NCI-H1105 (cell line): ENCODE measurements at regions not wholly inside any gene's neighbourhood (a gene's known extent, or its start where the extent isn't known, plus 50 kb on each side); places are given as distances from the start of the nearest gene placed in this dataset.

ENCODE experiments used
- DNase-seq: peaks from one replicate; lab custom pipeline; 2025; lab: John Stamatoyannopoulos, UW

DNA sequence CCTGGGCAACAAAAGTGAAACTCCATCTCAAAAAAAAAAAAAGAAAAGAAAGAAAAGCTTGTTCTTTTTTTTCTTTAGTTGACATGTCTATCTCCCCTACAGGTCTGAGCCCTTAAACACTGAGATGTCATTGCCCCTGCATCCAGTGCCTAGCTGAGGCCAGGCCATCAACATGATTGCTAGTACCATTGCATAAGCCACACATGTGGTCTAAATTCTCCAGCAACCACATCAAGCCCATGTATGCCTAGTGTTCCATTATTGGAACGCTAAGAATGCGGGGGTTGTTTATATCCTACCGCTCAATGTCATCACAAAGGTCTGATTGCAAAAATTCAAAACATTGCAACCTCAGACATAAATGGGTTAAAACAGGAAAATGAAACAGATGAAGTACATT lies 62.7 kb downstream of the NPTX2 start:
- no peak for DNase-seq

DNA sequence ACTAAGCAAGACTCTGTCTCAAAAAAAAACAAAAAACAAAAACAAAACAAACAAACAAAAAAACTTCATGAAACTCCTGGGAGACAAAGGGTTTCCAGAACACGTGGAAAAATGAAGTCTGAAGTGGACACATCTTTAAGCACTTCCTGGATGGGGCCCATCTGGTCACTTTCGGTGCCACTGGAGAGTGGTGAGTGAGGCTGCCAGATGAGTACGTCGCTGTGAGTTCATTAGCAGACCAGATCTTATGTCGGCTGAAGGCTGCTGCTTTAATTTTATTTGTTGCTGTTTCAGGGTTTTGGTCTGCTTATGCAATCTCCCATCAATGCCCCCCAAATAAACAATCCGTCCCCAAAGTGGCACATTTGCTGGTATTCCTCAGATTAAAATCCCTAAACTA lies 64.4 kb downstream of the NPTX2 start:
- DNase-seq = peak; percentile 9

DNA sequence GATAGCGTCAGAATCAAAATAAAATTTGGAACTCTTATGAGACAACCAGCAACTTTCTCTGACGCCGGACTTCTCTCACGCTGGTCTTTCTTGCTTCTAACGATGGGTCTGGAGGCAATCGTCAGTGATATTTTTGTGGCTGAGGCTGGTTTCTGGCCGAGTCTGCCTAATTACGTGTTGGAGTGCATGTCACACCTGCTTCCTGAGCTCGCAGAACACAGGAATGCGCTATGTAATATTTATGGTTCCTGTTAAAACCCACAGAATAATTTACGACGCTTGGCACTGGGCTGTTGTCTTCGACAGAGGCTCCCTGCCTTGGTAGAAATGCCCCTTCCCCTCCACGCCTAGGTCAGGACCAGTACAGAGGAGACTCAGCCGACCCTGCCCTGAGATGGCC lies 64.9 kb downstream of the NPTX2 start:
- peak; percentile 82 for DNase-seq

DNA sequence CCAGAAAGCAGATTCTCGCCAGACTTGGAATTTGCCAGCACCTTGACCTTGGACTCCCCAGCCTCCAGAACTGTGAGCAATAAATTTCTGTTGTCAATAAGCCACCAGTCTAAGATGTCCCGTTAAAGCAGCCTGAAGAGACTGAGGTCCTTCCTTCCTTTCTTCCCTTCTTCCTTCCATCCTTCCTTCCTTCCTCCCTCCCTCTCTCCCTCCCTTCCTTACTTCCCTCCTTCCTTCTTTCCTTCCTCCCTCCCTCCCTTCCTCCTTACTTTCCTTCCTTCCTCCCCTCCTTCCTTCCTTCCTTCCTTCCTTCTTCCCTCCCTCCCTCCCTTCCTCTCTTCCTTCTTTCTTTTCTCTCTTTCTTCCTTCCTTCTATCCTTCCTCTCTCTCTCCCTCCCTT lies 66.4 kb downstream of the NPTX2 start:
- no peak for DNase-seq

DNA sequence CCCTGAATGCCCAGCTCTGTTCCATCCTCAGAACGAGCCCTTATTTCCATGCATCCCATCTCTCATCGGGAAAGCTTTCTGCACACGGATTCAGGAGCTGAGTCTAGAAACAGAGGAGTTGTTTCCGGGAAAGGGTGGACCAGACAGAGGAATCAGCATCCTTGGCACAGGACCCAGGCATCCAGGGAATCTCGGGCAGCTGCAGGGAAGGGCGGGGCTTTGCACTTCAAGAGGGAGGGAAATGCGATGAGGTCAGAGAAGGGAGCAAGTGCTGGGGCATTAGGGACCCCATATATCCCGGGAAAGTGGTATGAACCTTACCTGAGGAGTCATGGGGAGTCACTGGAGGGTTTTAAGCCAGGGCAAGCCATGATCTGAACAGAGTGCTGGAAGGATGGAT lies 68.5 kb downstream of the NPTX2 start:
- DNase-seq = no peak

DNA sequence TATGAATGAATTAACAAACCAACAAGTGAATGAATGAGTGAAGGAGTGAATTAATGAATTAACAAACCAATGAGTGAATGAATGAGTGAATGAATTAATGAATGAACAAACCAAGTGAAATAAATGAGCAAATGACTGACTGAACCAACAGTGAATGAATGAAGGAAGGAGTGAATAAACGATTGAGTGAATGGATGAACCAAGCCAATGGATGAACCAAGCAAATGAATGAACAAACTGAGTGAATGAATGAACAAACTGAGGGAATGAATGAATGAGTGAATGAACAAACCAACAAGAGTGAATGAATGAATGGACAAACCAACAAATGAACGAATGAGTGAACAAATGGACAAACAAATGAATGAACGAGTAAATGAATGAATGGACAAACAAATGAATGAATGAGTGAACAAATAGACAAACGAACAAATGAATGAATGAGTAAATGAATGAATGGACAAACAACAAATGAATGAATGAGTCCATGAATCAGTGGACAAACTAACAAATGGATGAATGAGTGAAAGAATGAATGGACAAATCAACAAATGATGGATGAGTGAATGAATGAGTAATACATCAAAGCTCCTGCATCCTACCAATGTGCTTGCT lies 69.5 kb downstream of the NPTX2 start:
- DNase-seq = no peak

DNA sequence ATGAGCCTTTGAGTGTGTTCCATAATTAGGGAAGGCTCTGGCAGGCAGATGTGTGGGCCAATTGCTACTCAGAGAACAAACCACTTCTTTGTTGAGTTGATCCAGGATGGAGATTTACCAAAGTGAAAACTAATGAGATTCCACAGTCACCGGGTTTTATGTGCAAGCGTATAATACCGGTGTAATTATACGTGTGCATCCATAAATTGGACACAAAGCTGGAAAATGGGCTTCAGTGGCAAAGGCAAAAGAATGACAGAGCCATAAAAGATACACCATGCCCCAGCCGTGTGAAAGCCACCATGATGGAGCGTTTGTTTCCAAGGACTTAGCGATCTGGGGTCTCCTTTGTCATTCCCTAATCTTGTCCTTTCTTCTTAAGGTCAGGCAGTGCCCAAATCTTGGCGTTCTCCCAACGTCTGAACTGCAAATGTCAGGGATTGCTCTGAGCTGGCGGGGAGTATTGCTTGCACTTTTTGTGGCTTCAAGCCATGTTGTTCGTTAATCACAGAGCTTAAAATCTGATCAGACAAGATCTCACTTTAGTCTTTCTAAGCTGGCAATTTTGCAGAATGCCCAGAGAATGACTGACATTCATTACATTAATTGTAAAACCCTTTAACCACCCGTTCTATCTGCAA lies 70.1 kb downstream of the NPTX2 start:
- DNase-seq = peak; percentile 86

DNA sequence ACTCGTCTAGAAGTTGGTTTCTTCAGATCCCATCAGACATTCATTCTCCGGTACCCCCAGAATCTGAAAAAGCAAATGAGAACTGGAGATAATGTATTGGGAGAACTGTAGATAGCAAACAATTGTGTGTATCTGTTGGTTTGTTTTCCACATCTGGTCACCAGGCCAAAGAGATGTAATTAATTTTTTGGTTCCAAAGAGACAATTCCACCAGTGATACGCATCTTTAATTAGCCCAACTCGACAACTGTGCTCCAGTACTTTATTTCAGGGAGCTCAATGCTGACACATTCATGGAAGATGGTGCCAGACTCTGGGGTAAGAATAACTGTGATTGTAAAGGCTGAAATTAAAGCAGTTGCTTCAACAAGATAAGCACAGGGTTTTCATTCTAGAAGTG lies 74.5 kb downstream of the NPTX2 start:
- DNase-seq = no peak

DNA sequence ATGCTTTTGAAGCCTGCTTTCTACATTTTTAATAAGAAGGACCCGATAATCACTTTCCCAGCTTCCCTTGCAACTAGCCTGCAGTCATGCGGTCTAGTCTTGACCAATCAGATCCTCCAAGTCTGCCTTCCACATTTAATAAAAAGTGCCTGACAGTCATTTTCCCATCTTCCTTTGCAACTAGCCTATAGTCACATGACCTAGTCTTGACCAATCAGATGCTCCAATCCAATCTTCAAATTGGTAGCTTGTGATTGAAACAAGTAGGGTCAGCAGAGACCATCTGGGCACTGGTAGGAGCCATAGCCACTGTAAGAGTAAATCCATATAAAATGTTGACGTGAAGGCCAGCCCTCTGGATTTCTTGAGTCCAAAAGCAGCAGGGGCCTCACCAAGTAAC lies 80.0 kb downstream of the NPTX2 start:
- no peak for DNase-seq

DNA sequence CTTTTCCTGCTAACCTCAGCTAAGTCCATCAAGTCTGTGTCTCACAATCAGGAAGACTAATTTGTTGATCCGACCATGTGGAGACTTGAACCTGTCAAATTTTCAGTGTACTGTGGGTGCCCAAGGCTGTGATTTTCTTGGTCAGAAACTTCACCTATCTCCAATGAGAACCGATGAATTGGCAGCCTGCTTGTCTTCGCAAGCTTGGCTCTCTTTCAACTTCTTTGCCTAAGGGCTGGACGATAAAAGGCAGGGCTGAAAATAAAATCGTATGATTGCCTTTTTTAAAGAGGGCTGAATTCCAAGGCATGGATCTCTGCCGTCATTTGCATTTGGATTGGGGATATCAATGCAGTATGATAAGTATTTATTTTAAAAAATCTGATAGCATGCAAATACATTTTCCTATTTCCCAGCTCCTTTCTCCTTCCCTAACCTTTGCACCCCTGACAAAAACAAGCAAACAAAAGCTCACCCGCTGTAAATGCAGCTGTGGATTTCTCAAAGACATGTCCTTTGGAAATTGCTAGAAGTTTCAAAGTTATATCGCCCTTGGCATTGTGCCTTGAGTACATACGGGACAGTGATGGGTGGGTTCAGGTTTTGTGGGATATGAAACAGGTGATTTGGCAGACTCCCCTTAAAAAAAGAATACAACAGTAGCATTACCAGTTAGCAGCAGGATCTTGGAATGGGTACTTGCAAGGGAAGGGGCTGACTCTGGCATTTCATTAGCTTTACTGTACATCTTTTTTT lies 80.6 kb downstream of the NPTX2 start:
- no peak for DNase-seq

DNA sequence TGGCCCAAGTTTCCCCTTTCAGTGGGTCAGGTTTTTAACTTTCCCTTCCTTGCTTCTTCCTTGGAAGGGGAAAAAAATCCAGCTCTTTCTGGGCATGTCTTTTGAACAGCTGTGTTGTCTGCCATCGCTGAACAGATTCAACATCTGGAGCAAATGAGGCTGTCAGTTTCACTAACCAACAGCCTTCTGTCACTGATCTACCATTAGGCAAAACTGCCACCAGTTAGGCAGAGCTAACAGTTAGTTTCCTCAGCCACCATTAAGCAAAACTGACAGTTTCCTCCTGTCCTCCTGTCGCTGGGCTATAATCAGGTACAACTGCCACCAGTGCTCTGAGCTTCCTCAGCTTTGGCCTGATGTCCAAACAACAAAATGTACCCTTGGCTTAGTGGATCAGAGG lies 81.9 kb downstream of the NPTX2 start:
- DNase-seq = no peak

DNA sequence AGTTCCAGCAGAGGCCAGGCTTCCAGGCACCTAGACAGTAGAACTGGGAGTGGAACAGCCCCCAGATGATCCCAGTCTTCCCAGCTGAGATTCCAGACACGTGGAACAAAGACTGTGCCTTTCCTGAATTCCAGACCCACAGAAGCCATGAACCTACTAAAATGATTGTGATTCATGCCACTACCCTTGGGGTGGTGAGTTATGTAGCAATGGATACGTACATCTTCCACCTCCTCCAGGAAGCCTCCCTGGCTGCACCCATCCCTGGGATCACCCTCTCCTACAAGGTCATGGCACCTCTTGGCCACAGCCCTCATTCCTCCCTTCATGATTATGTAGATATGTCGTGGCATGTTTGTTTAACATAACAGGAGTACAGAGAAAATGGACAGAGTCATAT lies 83.4 kb downstream of the NPTX2 start:
- no peak for DNase-seq

DNA sequence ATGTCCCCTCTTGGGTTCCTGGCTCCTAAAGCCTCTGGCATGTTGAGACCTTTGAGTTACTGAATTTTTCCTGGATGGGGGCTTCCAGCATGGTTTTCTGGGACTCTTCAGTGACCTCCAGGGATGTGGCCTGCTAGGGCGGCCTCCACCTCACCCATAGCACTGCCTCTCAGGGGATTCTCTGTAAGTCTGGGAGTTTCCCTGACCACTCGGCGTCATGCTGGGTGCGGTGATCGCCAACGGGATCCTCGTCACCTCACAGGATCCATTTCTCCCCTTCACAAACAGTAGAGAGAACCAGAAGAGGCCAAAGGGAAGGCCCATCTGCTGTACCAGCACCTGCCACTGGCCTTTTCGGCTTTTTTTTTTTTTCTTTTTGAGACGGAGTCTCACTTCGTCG lies 84.3 kb downstream of the NPTX2 start:
- DNase-seq = no peak

DNA sequence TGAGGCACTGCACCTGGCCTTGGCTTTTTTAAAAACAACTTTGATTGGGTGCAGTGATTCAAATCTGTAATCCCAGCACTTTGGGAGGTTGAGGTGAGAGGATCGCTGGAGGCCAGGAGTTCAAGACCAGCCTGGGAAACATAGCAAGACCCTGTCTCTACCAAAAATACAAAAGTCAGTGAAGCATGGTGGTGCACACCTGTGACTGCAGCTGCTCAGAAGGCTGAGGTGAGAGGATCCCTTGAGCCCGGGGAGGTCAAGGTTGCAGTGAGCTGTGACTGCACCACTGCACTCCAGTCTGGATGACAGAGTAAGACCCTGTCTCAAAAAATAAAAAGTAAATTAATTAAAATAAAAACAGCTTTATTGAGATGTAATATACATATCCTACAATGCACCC lies 84.9 kb downstream of the NPTX2 start:
- no peak for DNase-seq

DNA sequence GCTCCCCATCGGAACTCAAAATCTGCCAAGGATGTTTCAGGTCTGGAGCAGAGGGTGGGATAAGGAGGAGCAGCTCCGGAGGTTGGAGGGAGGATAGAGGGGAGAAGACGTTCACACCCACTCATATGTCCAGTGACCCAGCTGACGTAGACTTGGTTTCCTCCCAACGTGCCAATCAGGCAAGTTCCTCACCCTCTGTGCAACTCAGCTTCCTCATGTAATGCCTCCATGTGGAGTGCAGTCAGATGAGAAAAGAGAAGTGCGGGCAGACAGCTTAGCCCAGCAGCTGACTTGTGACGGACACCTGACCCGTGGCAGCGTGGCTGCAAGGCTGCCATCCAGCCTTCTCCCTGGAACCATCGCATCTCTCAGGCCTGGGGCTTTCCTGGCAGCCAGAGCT lies 86.8 kb downstream of the NPTX2 start:
- no peak for DNase-seq

DNA sequence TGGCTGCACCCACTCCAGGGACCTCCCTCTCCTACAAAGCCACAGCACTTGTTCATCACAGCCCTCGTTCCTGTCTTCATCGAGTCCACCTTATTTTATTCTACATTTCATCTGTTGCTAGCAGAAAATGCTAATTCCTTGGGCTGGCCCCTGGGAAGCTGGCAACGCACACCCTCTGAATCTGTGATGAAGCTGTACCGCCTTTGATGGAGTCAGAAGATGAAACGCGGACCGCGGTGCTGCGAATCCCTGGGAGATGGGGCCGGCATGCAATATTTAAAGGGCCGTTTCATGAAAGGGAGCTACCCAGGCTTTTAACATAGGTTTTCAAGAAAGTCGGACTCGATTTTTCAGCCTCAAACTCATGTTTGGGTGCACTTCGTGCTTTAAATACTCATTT lies 88.5 kb downstream of the NPTX2 start:
- DNase-seq = no peak

DNA sequence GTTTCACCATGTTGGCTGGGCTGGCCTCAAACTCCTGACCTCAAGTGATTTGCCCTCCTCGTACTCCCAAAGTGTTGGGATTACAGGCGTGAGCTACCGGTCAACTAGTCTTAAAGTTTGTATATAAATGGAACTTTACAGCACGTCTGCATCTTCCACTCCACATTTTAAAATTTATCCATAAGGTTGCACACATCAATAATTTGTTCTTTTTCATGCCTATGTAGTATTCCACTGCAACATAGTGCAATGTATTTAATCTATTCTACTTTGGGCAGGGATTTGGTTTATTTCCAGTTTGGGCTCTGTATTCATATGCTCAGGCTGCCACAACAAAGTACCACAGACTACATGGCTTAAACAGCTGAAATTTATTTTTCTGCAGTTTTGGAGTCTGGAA lies 90.0 kb downstream of the NPTX2 start:
- DNase-seq = no peak

DNA sequence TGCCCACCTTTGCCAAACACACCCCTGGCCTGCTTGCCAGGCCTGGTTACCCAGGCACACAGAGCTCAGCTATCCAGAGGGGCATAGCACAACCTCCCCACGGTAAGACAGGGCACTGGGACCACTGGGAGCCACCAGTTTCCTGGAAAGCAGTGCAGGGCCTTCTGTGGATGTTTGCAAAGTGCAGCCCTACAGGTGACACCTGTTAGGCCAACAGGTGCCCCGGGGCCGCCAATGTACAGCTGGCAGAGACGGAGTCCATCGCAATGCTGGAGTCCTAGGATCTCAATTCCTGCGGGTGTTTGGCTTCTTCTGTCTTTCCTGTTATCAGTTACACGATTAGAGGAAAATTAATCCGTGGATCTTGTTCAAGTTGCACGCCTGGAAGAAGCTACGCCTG lies 94.9 kb downstream of the NPTX2 start:
- DNase-seq = no peak

DNA sequence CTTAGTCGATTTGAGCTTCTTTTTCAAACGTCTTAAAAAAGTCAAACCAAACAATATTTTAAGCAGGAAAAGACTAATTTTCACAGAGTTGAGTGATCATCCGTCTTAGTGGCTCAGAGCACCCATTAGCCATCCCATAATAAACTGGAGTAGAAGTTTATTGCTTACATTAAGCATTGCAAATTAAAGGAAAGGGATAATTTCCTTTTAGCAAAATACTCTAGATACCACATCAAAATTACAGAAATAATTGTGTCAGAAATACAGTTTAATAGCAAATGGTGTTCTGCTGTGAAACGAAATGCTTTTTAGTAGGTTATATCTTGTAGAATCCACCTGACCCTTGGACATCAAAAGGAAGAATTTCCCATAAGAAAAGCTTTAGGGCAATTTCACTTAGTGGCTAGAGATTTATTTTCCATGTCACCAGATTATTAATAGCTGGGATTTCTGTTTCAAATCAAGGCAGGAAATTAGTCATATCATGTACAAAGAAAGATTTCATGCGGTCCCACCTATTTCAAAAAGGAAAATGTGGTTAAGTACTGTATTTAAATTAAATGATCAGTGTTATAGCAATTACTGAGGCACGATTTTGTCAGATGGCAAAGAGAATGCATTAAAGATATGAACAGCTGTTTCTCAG lies 96.2 kb downstream of the NPTX2 start:
- no peak for DNase-seq

DNA sequence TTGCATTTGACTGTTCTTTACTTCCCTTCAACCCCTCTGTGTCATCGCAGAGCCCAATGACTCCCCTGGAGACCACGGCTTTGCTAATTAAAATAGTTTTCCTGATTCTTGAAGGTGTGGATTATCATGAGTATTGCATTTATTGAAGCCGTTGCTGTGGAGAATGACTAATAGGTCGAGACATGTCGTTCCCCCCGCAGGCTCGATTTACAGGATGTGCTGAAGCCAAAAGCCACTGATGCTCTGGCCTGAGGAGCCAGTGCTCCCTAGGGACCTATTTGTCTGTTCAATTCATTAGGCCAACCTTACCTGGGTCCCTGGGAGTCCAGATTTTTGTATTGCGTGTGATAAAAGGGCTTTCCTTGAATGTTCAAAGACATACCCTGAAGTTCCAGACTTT lies 102.3 kb downstream of the NPTX2 start:
- no peak for DNase-seq

DNA sequence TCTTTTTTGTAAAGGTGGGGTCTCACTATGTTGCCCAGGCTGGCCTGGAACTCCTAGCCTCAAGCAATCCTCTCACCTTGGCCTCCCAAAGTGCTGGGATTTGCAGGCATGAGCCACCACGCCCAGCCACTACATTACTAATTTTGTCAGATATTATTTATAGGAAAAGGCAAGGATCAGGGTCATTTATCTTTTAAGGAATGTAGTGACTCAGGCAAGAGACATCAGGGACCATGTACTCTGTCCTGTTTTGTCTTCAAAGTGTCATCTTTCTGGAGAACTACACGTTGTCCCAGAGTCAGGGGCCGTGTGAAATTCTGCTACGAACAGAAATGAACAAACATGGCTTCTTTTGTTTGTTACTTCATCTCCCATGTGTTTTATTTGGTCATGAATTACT lies 105.3 kb downstream of the NPTX2 start:
- DNase-seq = no peak

DNA sequence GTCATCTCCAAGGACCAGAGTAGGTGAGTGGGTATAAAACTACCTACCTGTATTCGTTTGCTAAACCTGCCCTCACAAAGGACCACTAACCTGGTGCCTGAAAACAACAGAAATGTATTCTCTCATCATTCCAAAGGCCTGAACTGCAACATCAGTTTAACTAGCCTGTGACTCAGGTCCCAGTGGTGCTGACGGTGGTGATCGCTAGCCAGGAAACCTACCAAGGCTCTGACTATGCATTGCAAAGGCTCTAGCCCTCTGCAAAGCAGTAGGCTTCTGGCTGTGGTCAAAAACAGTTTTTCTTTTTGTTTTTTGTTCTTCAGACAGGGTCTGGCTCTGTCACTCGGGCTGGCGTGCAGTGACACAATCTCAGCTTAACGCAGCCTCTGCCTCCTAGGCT lies 107.5 kb downstream of the NPTX2 start:
- DNase-seq = no peak

DNA sequence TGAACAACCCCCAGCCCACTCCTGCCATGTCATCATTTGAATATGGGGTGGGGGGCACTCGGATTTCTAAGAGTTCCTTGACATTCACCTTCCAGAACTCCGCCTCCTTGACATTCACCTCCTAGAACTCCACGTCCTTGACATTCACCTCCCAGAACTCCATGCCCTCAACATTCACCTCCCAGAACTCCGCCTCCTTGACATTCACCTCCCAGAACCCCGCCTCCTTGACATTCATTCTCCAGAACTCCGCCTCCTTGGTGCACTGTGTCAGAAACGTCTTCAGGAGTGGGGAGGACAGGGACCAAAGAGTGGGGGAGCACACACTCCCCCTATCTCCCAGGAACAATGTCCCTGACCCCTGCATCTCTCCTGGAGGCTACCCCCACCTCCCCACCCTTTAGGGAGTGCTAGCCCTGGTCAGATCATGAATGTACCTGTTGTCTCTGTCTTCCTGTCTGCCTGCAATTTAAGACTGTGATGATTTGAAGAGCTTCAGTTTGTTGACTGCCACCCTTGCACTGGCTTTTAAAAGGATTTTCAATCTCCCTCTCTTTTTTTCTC lies 110.1 kb downstream of the NPTX2 start:
- DNase-seq = no peak
